GM18520 (cell line): ENCODE measurements at regions not wholly inside any gene's neighbourhood (a gene's known extent, or its start where the extent isn't known, plus 50 kb on each side); places are given as distances from the start of the nearest gene placed in this dataset.

Experiments used
- ATAC-seq: cut with Tn5 transposase; IDR thresholded peaks from one replicate; pipeline ENCODE4 v1.9.1; 2021; ENCODE audit not compliant: unreplicated experiment

GRCh38 chr14:85247071-85247470, 282.9 kb upstream of the FLRT2 start:
- ATAC-seq, result no peak

DNA sequence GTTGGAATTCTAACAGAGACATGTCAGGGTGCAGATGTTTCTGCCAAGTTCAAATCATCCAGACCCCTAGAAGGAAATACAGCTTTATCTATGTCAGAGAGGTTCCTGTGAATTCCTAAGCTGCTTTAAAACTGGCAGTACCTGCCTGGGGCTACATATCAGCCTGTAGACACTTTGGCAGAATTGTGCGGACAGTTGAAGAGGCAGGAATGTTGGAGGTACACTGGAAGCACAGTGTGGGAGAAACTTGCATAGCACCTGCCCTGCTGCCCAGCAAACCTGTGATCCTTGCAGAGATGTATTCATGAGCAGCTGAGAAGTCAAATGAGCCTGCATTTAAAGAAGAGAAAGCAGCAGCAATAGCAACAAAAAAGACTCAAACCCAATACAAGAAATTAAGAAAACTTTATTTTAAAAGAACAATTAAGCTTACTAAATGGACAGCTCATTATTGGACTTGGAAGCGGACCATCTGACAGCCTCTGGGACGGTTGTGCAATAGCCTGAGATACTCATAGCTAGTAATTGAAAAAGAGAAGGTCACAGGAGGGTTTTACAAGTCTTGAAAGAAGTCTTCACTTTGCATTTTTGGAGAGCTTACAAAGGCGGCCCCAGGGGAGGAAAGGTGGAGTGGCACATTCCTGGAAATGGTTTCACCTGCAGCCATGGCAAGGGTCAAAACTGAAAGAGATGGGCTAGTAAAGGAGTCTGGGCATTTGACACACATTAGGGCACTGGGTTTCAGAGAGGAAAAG, 280.9 kb upstream of the FLRT2 start:
- ATAC-seq, result no peak

- ATAC-seq, result no peak
Measured at GRCh38 chr14:85250414-85251189, 279.3 kb upstream of the FLRT2 start.

DNA sequence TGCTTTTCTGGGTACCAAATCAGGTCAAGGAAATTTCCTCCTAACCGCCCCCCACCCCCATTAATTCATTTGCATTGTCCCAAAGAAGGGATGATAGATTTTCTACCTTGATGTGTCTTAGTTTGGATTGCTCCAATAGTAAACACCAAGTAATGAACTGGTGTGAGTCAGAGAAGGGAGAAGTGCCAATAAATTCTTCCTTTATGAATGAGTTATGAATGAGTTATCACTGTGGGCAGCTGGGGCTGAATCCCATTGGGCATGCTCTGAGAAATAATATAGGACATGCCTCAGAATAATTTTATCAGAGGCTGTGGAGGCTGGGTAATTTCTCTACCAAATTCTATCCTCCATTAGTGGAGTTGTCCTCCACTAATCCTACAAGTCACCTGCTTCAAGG, 277.9 kb upstream of the FLRT2 start:
- ATAC-seq, result no peak

GRCh38 chr14:85254711-85255110, 275.2 kb upstream of the FLRT2 start:
- no peak for ATAC-seq

- ATAC-seq, result no peak
Measured at GRCh38 chr14:85257287-85257686, 272.7 kb upstream of the FLRT2 start.

GRCh38 chr14:85263916-85264675, 265.8 kb upstream of the FLRT2 start:
- no peak for ATAC-seq

DNA sequence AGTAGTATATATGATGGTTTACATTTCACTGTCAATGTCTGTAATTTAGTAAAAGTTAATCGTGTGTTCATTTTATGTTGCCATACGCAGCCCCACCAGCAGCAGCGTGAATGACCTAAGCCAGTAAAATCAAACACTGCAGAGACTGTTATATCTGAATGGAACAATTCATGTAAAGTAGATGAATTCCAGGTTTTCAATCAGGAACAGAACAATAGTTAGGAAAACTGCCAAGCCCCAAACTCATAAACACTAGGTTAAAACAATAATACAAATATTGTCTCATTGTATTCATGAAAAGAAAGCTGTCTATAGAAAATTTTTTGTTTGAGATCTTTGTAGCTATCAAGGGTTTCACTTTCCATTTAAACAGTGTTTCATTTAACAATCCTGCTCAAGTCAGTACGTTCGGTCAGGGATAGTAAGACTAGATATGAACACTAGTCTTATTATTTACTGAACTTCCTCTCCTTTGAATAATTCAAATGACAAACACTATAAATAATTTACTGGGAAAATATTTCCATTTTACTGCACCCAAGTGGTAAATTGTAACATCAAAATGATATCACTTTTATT, 256.8 kb upstream of the FLRT2 start:
- no peak for ATAC-seq

GRCh38 chr14:85273952-85274351, 256.0 kb upstream of the FLRT2 start:
- ATAC-seq, result no peak

- ATAC-seq, result no peak
Measured at GRCh38 chr14:85276161-85276978, 253.6 kb upstream of the FLRT2 start.

- no peak for ATAC-seq
Measured at GRCh38 chr14:85276979-85277228, 253.0 kb upstream of the FLRT2 start.

GRCh38 chr14:85279407-85279806, 250.5 kb upstream of the FLRT2 start:
- ATAC-seq, result no peak

DNA sequence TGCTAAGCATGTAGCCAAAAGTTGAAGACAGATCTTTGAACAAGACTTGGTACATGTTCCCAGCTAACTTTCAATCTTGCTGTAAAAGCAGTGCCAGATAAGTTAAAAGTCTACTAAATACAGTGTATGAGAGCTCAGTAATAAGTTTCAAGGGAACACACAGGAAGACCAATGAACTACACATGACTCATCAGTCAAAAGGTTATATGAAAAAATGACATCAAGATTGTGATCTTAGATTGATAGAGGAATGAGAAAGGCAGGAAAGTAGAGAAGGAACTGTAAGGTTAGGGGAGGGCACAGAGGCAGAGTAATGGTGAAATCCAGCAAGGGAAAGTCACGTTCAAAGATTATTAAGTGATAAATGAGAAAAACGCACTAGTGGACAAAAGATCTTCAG, 249.9 kb upstream of the FLRT2 start:
- no peak for ATAC-seq

- ATAC-seq, result no peak
Measured at GRCh38 chr14:85281921-85282320, 248.0 kb upstream of the FLRT2 start.

DNA sequence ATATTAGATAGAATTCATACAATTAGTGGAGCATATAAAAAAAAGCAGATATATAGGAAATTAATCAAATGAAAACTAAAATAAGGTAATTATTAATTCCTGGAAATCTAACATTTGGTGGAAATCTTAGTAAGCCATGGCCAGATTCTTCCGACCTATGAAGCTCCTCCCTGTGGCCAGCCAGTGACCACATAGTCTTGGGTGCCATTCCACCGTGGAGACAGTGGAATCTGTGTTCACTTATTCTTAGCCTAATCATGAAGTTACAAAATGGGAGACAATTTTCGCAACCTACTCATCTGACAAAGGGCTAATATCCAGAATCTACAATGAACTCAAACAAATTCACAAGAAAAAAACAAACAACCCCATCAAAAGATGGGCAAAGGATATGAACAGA, 241.9 kb upstream of the FLRT2 start:
- ATAC-seq, result no peak

DNA sequence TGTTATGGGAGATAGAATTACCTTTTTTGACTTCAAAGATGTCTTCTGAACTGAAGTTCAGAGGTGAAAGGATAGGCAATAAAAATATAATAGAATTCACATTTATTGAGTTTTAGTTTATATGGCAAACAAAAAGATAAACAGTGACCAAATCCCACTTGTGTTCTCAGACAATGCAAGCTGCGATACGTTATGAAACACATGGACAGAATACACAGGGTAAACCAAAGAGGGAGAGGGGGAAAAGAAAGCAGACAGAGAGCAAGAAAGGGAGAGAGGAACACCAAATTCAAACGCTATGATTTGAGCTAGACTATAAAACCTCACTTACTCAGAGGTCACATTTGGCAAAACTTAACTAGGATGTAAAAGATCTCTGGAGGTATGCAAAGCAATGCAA, 238.2 kb upstream of the FLRT2 start:
- ATAC-seq, result no peak

GRCh38 chr14:85293612-85294234, 236.2 kb upstream of the FLRT2 start:
- ATAC-seq, result no peak

GRCh38 chr14:85295318-85295717, 234.6 kb upstream of the FLRT2 start:
- no peak for ATAC-seq

DNA sequence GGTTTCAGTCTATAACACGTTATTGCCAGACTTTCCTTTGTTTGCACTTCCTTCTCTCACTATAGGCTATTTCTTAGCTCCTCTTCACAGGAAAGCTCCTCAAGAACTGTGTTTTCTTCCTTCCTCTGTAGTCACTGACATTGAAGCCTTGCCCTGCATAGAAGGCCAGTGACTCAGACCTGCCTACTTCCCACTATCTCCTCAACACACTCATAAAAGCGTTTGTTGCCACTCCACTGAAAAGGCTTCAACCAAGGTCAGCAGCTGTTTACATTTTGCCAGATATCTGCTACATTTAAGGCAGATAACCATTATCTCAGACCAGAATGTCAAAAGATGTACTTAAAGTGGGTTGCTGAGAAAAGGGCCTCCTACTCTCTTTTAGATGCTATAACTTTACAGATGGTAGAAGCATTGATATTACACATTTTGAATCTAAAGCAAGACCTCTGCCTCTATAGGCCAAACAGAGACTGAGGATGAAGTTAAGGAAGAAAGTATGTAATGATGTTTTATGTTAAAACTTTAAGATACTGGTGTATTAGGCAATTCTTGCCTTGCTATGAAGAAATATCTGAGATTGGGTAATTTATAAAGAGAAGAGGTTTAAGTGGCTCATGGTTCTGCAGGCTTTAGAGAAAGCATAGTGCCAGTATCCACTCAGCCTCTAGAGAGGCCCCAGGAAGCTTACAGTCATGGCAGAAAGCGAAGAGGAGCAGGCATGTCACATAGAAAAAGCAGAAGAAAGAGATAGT, 233.3 kb upstream of the FLRT2 start:
- no peak for ATAC-seq

DNA sequence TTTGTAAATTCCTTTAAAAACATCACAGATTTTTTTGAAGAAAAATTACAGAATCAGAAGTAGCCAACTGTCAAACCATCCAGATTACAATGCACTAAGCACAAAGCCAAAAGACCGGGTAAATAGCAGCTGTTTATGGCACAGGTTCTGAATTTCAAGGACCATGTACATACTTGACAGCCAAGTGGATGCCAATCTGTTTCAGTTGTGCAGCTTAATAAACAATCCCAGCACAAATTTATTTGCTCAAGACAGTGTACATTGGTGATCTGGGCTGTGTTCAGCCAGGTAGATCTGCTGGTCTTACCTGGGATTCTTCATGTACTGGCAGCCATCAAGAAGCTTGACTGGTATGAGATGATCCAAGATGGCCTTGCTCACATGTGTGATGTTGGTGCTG, 229.8 kb upstream of the FLRT2 start:
- no peak for ATAC-seq
